ENCODE measurements at regions not wholly inside any gene's neighbourhood (a gene's known extent, or its start where the extent isn't known, plus 50 kb on each side); places are given as distances from the start of the nearest gene placed in this dataset.

- CTCF ChIA-PET (ENCODE audit: low intra/inter-chr PET ratio, low total read pairs): no interaction called here
- 4% methylated on average over 2 of the region's 2 CpGs for WGBS (ENCODE audit: low lambda C conversion rate)
- Histone ChIP-seq H3K9me3 (ENCODE audit: low read length) (no peaks in the 10 kb centered on the region), H3K36me3 (replicated peaks in 1 of 2; ENCODE audit: control insufficient read depth in 1 of 2, insufficient read depth in 2 of 2, low read length in 2 of 2) (no peaks in the 10 kb centered on the region), H2AFZ (ENCODE audit: low read length) (no peak overlapping the region), H3K27me3 (ENCODE audit: control insufficient read depth in 1 of 2, insufficient read depth in 2 of 2, low read length in 2 of 2) (no peaks in the 10 kb centered on the region), H3K9ac (ENCODE audit: insufficient read depth, low read depth, low read length) (no peak overlapping the region), H3K79me2 (ENCODE audit: insufficient read depth, low read length) (no peaks in the 10 kb centered on the region), H3K27ac (ENCODE audit: extremely low read length, insufficient read depth, low read length) (no peak overlapping the region), H3K4me3 (replicated peaks in 1 of 3; ENCODE audit: insufficient read depth in 1 of 3, low read depth in 2 of 3, low read length in 3 of 3) (no peak overlapping the region), H3K4me1 (ENCODE audit: insufficient read depth, low read length) (no peaks in the 10 kb centered on the region), H4K20me1 (ENCODE audit: insufficient read depth, low read length) (no peaks in the 10 kb centered on the region), H3K4me2 (ENCODE audit: low read depth, low read length) (no peak overlapping the region)
- intact Hi-C loops (cut with micrococcal nuclease; ENCODE audit: unreplicated experiment) (no loop called here), in situ Hi-C loops (cut with HindIII; ENCODE audit: extremely low pct_ligation_motif_present, low pct_unique_long_range_greater_than_20kb) (no loop called here)
- TF ChIP-seq DPF2 (CRISPR knock-in tag; IDR thresholded peaks at IDR 0.05; ENCODE audit: borderline replicate concordance, low read depth): no peak
- no peak for TF ChIP-seq HOXA7 (CRISPR knock-in tag; IDR thresholded peaks at IDR 0.05)
- no peak for TF ChIP-seq ZNF788 (CRISPR knock-in tag; IDR thresholded peaks at IDR 0.05; ENCODE audit: borderline replicate concordance)
- TF ChIP-seq JUND (CRISPR knock-in tag; IDR thresholded peaks at IDR 0.05): no peak
- no peak for TF ChIP-seq MAZ (IDR thresholded peaks at IDR 0.05; ENCODE audit: borderline replicate concordance, low read depth, low read length)
- TF ChIP-seq MAZ (CRISPR knock-in tag; IDR thresholded peaks at IDR 0.05; ENCODE audit: low read depth): no peak
- TF ChIP-seq GPBP1L1 (CRISPR knock-in tag; IDR thresholded peaks at IDR 0.05): no peak
- TF ChIP-seq CBX2 (IDR thresholded peaks at IDR 0.05; ENCODE audit: low read depth, low read length): no peak
- TF ChIP-seq CBX2 (CRISPR knock-in tag; IDR thresholded peaks at IDR 0.05; ENCODE audit: low read depth): no peak
- TF ChIP-seq TP53 (CRISPR knock-in tag; conservative IDR thresholded peaks at IDR 0.05): no peak
- no peak for TF ChIP-seq HNRNPLL (IDR thresholded peaks at IDR 0.05; ENCODE audit: low read depth, low read length, poor library complexity, severe bottlenecking)
- TF ChIP-seq RFX1 (IDR thresholded peaks at IDR 0.05): no peak
- TF ChIP-seq MYNN (CRISPR knock-in tag; IDR thresholded peaks at IDR 0.05; ENCODE audit: low read depth): no peak
- no peak for TF ChIP-seq ZNF24 (IDR thresholded peaks at IDR 0.05)
- TF ChIP-seq NCOA1 (CRISPR knock-in tag; IDR thresholded peaks at IDR 0.05): no peak
- no peak for TF ChIP-seq HES4 (CRISPR knock-in tag; IDR thresholded peaks at IDR 0.05; ENCODE audit: borderline replicate concordance)
- TF ChIP-seq, protein P1, sequence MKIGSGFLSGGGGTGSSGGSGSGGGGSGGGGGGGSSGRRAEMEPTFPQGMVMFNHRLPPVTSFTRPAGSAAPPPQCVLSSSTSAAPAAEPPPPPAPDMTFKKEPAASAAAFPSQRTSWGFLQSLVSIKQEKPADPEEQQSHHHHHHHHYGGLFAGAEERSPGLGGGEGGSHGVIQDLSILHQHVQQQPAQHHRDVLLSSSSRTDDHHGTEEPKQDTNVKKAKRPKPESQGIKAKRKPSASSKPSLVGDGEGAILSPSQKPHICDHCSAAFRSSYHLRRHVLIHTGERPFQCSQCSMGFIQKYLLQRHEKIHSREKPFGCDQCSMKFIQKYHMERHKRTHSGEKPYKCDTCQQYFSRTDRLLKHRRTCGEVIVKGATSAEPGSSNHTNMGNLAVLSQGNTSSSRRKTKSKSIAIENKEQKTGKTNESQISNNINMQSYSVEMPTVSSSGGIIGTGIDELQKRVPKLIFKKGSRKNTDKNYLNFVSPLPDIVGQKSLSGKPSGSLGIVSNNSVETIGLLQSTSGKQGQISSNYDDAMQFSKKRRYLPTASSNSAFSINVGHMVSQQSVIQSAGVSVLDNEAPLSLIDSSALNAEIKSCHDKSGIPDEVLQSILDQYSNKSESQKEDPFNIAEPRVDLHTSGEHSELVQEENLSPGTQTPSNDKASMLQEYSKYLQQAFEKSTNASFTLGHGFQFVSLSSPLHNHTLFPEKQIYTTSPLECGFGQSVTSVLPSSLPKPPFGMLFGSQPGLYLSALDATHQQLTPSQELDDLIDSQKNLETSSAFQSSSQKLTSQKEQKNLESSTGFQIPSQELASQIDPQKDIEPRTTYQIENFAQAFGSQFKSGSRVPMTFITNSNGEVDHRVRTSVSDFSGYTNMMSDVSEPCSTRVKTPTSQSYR (CRISPR knock-in tag; IDR thresholded peaks at IDR 0.05; ENCODE audit: borderline replicate concordance): no peak
- DNase-seq (ENCODE audit: low spot score): no peak
- no TSS peak for BruUV-seq (replicated peaks)
- ATAC-seq: no peak
- no peak for FAIRE-seq
- POLR2A ChIA-PET: no interaction called here
Measured at GRCh38 chr4:57344296-57344695, 234.1 kb upstream of the IGFBP7 start.

Measured in HepG2 (cell line).